T-cell (primary cell): ENCODE measurements at regions not wholly inside any gene's neighbourhood (a gene's known extent, or its start where the extent isn't known, plus 50 kb on each side); places are given as distances from the start of the nearest gene placed in this dataset.
"Not testable (repeated sequence)": the region's sequence is repeated elsewhere in the genome, so short reads cannot be mapped to it uniquely, and the experiment has no call there.

Experiments
- ATAC-seq, 4 experiments: fragments of 200-7000 bp in 3 of 4; fragments of 150-1000 bp in 1 of 4; cut with Tn5 transposase; replicated peaks in 1 of 4; 1 replicate in 3 of 4; 2 replicates in 1 of 4; pipeline ENCODE4 v1.10.0; 2021; ENCODE audit warnings: moderate library complexity in 3 of 4, mild to moderate bottlenecking in 2 of 4, moderate number of reproducible peaks in 1 of 4
- CTCF ChIA-PET, 2 donors: fragments of 300-600 bp; sonication (Branson Sonifier 250); formaldehyde crosslinking; loops; one replicate each; lab custom pipeline; 2022; ENCODE audit warnings: antibody characterized with exemption in 2 of 2; lab: Charles Lee
- POLR2A ChIA-PET, 2 donors: fragments of 300-600 bp; sonication (Branson Sonifier 250); formaldehyde crosslinking; loops; one replicate each; lab custom pipeline; 2022; ENCODE audit warnings: antibody characterized with exemption in 2 of 2; lab: Charles Lee
- DNase-seq, 35 experiments: peaks; one replicate each; pipeline versions ENCODE4 v3.0.0 to v3.0.0-alpha.2; 2013 to 2023
- H3K27ac ChIP-seq: one replicate; pipeline ENCODE4 v1.5.1; 2013; ENCODE audit warnings: low read length
- H3K27me3 ChIP-seq, 2 experiments: replicated peaks in 1 of 2; 1 replicate in 1 of 2; 2 replicates in 1 of 2; pipeline versions ENCODE4 v1.6.1 to v1.7.0; 2013; ENCODE audit warnings: low read length in 1 of 2, mixed read lengths in 1 of 2; ENCODE audit not compliant: control insufficient read depth in 2 of 2, insufficient read depth in 2 of 2; ENCODE audit errors: extremely low read depth in 1 of 2
- H3K36me3 ChIP-seq, 2 donors: 1 replicate in 1 of 2; 2 replicates in 1 of 2; pipeline versions ENCODE4 v1.6.1 to v1.7.0; 2013; ENCODE audit warnings: low read length in 1 of 2; ENCODE audit not compliant: control insufficient read depth in 2 of 2, insufficient read depth in 1 of 2; ENCODE audit errors: extremely low read depth in 1 of 2
- H3K4me1 ChIP-seq, 2 experiments: 1 replicate in 1 of 2; 2 replicates in 1 of 2; pipeline versions ENCODE4 v1.6.1 to v1.7.0; 2013; ENCODE audit warnings: low read length in 2 of 2, mixed read lengths in 1 of 2; ENCODE audit not compliant: insufficient read depth in 2 of 2, control insufficient read depth in 1 of 2; ENCODE audit errors: extremely low read depth in 1 of 2
- H3K4me3 ChIP-seq, 2 donors: 1 replicate in 1 of 2; 2 replicates in 1 of 2; pipeline versions ENCODE4 v1.5.1 to v1.7.0; 2013; ENCODE audit warnings: mild to moderate bottlenecking in 2 of 2, low read length in 1 of 2, moderate library complexity in 1 of 2; ENCODE audit not compliant: control insufficient read depth in 1 of 2; ENCODE audit errors: extremely low read depth in 1 of 2
- H3K9me3 ChIP-seq: 2 replicates; pipeline ENCODE4 v1.7.0; 2013
- H3K27ac Mint-ChIP-seq, 2 donors: one replicate each; pipeline ENCODE4 v1.8.0; 2020 to 2021; ENCODE audit warnings: mild to moderate bottlenecking in 2 of 2, mixed read lengths in 2 of 2
- H3K27me3 Mint-ChIP-seq, 2 donors: one replicate each; pipeline ENCODE4 v1.8.0; 2021 to 2022; ENCODE audit warnings: mixed read lengths in 2 of 2
- H3K36me3 Mint-ChIP-seq: one replicate; pipeline ENCODE4 v1.8.0; 2021; ENCODE audit warnings: mixed read lengths
- H3K4me1 Mint-ChIP-seq, 3 donors: one replicate each; pipeline ENCODE4 v1.8.0; 2020 to 2022; ENCODE audit warnings: mixed read lengths in 3 of 3, mild to moderate bottlenecking in 1 of 3
- H3K4me3 Mint-ChIP-seq, 3 donors: one replicate each; pipeline ENCODE4 v1.8.0; 2020 to 2022; ENCODE audit warnings: mild to moderate bottlenecking in 3 of 3, mixed read lengths in 3 of 3, moderate library complexity in 3 of 3
- H3K9me3 Mint-ChIP-seq, 3 donors: one replicate each; pipeline ENCODE4 v1.8.0; 2020 to 2022; ENCODE audit warnings: mixed read lengths in 3 of 3
- WGBS: methylation state at CpG from one replicate; pipeline ENCODE4 v1.1.5; 2013; ENCODE audit warnings: missing lambda C conversion rate; ENCODE audit not compliant: insufficient coverage; 5-methylcytosine and 5-hydroxymethylcytosine counted together

DNA sequence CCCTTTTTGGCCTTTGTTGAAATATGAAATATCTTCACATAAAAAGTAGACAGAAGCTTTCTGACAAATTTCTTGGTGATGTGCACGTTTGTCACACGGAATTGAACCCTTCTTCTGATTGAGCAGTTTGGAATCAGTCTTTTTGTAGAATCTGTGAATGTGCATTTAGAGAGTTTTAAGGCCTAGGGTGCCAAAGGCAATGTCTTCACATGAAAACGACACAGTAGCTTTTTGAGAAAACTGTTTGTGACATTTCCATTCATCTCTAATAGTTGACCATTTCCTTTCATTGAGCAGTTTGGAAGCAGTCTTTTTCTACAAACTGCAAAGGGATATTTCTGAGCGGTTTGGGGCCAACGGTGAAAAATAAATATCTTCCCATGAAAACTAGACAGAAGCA, 3036.0 kb downstream of the TUBA3C start:
- no CpG with 5 or more reads among the region's 5 CpGs for WGBS
- H3K4me1 ChIP-seq, ATAC-seq, POLR2A ChIA-PET, H3K27me3 Mint-ChIP-seq, H3K36me3 Mint-ChIP-seq, H3K36me3 ChIP-seq, H3K9me3 ChIP-seq, H3K27me3 ChIP-seq, H3K4me3 ChIP-seq, CTCF ChIA-PET, H3K27ac Mint-ChIP-seq, H3K27ac ChIP-seq, H3K4me1 Mint-ChIP-seq, H3K4me3 Mint-ChIP-seq, DNase-seq: not testable (repeated sequence)
- H3K9me3 Mint-ChIP-seq, result peaks cover 9 to 33% (median 12%) of the 10 kb centered on the region in 3 donors

DNA sequence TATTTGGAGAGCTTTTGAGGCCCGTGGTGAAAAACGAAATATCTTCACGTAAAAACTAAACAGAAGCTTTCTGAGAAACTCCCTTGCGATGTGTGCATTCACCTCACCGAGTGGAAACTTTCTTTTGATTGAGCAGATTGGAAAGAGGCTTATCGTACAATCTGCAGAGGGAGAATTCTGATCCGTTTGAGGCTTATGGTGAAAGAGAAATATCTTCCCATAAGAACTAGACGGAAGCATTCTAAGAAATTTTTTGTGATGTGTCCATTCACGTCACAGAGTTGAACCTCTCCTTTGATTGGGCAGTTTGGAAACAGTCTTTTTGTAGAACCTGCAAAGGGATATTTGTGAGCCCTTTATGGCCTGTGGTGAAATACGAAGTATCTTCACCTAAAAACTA, 3040.3 kb downstream of the TUBA3C start:
- DNase-seq, H3K27me3 Mint-ChIP-seq, H3K27ac Mint-ChIP-seq: not testable (repeated sequence)

GRCh38 chr13:16136846-16137245, 3044.8 kb downstream of the TUBA3C start:
- H3K27me3 ChIP-seq, H3K36me3 ChIP-seq, CTCF ChIA-PET, H3K36me3 Mint-ChIP-seq, DNase-seq, H3K4me3 ChIP-seq, H3K4me3 Mint-ChIP-seq, H3K4me1 Mint-ChIP-seq, H3K27ac ChIP-seq, POLR2A ChIA-PET, H3K27me3 Mint-ChIP-seq, H3K4me1 ChIP-seq, ATAC-seq, H3K27ac Mint-ChIP-seq: not testable (repeated sequence)
- H3K9me3 Mint-ChIP-seq, result peaks cover 8 to 17% (median 14%) of the 10 kb centered on the region in 3 donors
- H3K9me3 ChIP-seq, result peaks cover 11% of the 10 kb centered on the region
- 55% methylated on average over 2 of the region's 2 CpGs for WGBS

More for the DNA sequence above, 3040.3 kb downstream of the TUBA3C start:
- H3K36me3 ChIP-seq, ATAC-seq, CTCF ChIA-PET, H3K4me3 Mint-ChIP-seq, H3K27ac ChIP-seq, H3K4me3 ChIP-seq, POLR2A ChIA-PET, H3K36me3 Mint-ChIP-seq, H3K4me1 ChIP-seq, H3K4me1 Mint-ChIP-seq, H3K27me3 ChIP-seq: not testable (repeated sequence)
- peaks cover 13% of the 10 kb centered on the region for H3K9me3 ChIP-seq
- H3K9me3 Mint-ChIP-seq, result peaks cover 3 to 23% (median 17%) of the 10 kb centered on the region in 3 donors
- WGBS, result no CpG with 5 or more reads among the region's 10 CpGs

DNA sequence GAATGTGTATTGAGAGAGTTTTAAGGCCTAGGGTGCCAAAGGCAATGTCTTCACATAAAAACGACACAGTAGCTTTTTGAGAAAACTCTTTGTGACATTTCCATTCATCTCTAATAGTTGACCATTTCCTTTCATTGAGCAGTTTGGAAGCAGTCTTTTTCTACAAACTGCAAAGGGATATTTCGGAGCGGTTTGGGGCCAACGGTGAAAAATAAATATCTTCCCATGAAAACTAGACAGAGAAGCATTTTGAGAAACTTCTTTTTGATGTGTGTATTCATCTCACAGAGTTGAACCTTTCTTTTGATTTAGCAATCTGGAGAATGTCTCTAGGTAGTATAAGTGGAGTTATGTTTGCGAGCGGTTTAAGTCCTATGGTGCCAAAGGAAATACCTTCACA, 3052.9 kb downstream of the TUBA3C start:
- H3K4me3 Mint-ChIP-seq, POLR2A ChIA-PET: not testable (repeated sequence)

GRCh38 chr13:16113391-16113790, 3068.2 kb downstream of the TUBA3C start:
- 78% methylated on average over 4 of the region's 6 CpGs for WGBS
- ATAC-seq, result not testable (repeated sequence)

More for the DNA sequence above, 3052.9 kb downstream of the TUBA3C start:
- H3K36me3 ChIP-seq, H3K4me3 ChIP-seq, ATAC-seq, H3K9me3 ChIP-seq, DNase-seq, H3K27ac Mint-ChIP-seq, H3K27ac ChIP-seq, H3K4me1 Mint-ChIP-seq, CTCF ChIA-PET, H3K36me3 Mint-ChIP-seq, H3K27me3 ChIP-seq, H3K27me3 Mint-ChIP-seq, H3K4me1 ChIP-seq: not testable (repeated sequence)
- peaks cover 3 to 26% (median 6%) of the 10 kb centered on the region in 3 donors for H3K9me3 Mint-ChIP-seq
- no CpG with 5 or more reads among the region's 6 CpGs for WGBS

More at GRCh38 chr13:16113391-16113790, 3068.2 kb downstream of the TUBA3C start:
- H3K9me3 Mint-ChIP-seq, result peaks cover 6 to 15% (median 8%) of the 10 kb centered on the region in 3 donors
- POLR2A ChIA-PET, H3K27me3 ChIP-seq, H3K4me1 Mint-ChIP-seq, H3K4me3 ChIP-seq, H3K27me3 Mint-ChIP-seq, H3K9me3 ChIP-seq, H3K27ac ChIP-seq, H3K27ac Mint-ChIP-seq, H3K4me1 ChIP-seq, CTCF ChIA-PET, H3K4me3 Mint-ChIP-seq, H3K36me3 ChIP-seq, H3K36me3 Mint-ChIP-seq: not testable (repeated sequence)
- peak in 1 of 35 experiments; percentile 5 for DNase-seq
